HFF-Myc (cell line): ENCODE measurements at regions not wholly inside any gene's neighbourhood (a gene's known extent, or its start where the extent isn't known, plus 50 kb on each side); places are given as distances from the start of the nearest gene placed in this dataset.

Experiments
- DNase-seq: peaks from one replicate; pipeline ENCODE4 v3.0.0-alpha.2; 2011; ENCODE audit warnings: low read depth; ENCODE audit errors: extremely low read depth
- H3K4me3 ChIP-seq: replicated peaks from 2 replicates; pipeline ENCODE4 v1.5.1; 2011; ENCODE audit warnings: low read depth, mild to moderate bottlenecking, control low read depth, low read length
- CTCF ChIP-seq: IDR thresholded peaks from 2 replicates; pipeline ENCODE4 v1.5.1; 2012; ENCODE audit warnings: mild to moderate bottlenecking, low read depth, low read length, control low read depth; ENCODE audit errors: missing control alignments

GRCh38 chr5:41670854-41671479 is 160.6 kb upstream of the PLCXD3 start:
- no peak for TF ChIP-seq CTCF
- no peak overlapping the region for H3K4me3 ChIP-seq
- DNase-seq, result no peak

- DNase-seq, result no peak
- TF ChIP-seq CTCF, result no peak
- H3K4me3 ChIP-seq, result no peak overlapping the region
These were observed 159.8 kb upstream of the PLCXD3 start for GRCh38 chr5:41670216-41670615.

- no peak for DNase-seq
- H3K4me3 ChIP-seq, result no peak overlapping the region
- no peak for TF ChIP-seq CTCF
These were observed 150.9 kb upstream of the PLCXD3 start for GRCh38 chr5:41661254-41661653.

GRCh38 chr5:41656597-41656996 is 146.2 kb upstream of the PLCXD3 start:
- no peak overlapping the region for H3K4me3 ChIP-seq
- DNase-seq, result no peak
- TF ChIP-seq CTCF, result no peak

- no peak overlapping the region for H3K4me3 ChIP-seq
- TF ChIP-seq CTCF, result no peak
- DNase-seq, result no peak
These were observed 139.7 kb upstream of the PLCXD3 start for GRCh38 chr5:41650131-41650530.

GRCh38 chr5:41649659-41650058 is 139.3 kb upstream of the PLCXD3 start:
- DNase-seq, result no peak
- no peak for TF ChIP-seq CTCF
- no peak overlapping the region for H3K4me3 ChIP-seq

GRCh38 chr5:41648996-41649395 is 138.6 kb upstream of the PLCXD3 start:
- H3K4me3 ChIP-seq, result no peak overlapping the region
- DNase-seq, result no peak
- TF ChIP-seq CTCF, result no peak
